ENCODE measurements at regions not wholly inside any gene's neighbourhood (a gene's known extent, or its start where the extent isn't known, plus 50 kb on each side); places are given as distances from the start of the nearest gene placed in this dataset.
"Not testable (repeated sequence)": the region's sequence is repeated elsewhere in the genome, so short reads cannot be mapped to it uniquely, and the experiment has no call there.

DNA sequence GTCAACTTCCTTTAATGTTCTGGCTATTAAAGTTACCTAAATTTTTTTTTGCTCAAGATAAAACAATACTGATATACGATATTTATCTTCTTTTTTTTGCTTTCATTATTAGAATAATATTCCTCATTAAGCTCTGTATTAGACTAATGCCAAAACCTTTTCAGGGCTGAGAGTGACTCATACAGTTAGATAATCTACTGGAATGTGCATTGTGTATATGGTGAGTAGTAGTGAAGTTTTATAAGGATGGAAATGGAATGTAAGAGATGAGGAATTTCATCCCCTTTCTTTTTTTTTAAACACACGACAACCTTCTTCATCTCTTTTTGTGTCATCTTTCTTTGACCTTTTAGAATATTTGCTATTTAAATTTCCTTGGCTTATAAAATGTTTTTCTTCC lies 268.6 kb downstream of the ISL1 start:
- no peak for DNase-seq (ENCODE audit: low read depth in 4 of 4, low spot score in 3 of 4)

DNA sequence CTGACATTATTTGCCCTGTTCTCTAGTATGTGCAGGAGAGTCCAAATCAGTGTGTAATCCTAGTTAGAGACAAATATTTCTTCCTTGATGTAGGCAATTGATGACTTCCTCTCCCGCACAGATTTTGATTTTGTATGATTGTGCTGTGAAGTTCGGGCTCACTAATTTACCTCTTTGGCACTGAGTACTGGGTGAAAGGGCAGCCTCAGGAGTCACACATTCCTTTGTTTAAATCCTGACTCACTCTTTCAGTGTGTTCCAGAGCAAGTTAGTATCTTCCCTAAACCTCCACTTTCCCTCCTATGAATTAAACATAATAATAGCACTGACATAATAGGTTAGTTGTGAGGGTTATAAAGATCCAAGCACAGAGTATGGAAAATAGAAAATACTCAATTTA lies 269.7 kb downstream of the ISL1 start:
- no peak for DNase-seq (ENCODE audit: low read depth in 4 of 4, low spot score in 3 of 4)

DNA sequence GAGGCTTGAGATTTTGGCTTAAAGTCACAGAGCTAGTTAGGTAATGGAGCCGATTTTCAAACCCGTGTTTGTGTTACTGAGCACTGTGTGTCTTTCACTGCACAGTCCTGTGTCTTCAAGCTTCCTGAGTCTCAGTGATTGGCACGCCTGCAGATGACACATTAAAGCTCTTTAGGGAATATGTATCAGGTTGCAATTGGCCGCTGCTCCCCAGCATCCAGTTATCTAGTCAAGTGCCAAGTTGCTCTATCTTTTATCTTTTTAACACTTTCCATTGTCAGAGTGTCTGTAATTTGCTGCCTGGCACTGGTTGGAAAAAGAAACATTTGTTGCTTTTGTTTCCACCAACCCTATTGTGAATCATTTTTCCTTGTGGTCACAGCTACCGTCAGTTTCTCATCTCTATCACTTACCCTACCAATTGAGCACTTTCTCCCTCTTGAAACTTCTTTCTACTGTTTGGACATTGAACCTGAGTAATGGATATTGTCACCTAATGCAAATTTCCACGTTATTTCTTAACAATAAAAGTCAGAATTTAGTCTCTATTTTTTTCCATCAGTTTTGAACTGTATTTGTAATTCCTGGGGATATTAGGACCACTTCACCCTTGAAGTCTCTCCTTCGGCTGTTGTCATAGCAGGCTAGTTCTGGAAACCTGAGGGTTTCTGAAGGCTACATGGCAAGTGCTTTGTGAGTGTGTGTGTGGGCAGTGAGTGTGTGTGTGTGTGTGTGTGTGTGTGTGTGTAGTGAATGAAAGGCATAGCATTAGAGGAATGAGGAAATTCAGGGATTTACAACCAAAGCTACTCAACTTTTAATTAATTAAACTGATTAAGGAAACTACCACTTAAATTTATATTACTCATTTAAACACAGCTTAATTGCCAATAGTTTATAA lies 274.3 kb downstream of the ISL1 start:
- no peak for DNase-seq (ENCODE audit: low read depth in 4 of 4, low spot score in 3 of 4)

DNA sequence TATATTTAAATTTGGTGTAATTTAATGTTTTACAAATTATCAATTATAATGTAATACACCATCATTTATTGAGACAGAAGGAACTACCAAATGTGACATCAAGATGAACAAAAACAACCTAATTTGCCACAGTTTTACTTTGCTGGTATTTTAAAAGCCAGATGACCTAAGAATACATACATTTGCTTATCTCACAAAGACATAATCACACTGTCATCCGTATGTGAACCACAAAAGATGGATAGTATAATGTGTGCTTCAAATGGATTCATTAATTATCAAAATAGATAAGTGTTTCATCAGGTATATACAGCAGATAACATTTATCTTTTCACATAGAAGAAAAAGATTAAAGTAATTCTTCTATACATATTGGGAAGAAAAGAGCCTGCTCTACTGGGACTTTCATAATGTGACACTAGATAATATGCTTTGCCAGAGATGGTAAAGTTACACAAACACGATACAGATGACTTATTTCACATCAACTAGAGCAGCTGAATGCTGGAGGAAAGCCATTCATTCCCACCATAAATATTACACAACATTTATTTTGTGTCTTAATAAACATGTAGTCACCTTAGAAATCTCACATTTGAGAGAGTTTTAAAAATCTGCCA lies 278.5 kb downstream of the ISL1 start:
- DNase-seq (ENCODE audit: low read depth in 4 of 4, low spot score in 3 of 4) = no peak

DNA sequence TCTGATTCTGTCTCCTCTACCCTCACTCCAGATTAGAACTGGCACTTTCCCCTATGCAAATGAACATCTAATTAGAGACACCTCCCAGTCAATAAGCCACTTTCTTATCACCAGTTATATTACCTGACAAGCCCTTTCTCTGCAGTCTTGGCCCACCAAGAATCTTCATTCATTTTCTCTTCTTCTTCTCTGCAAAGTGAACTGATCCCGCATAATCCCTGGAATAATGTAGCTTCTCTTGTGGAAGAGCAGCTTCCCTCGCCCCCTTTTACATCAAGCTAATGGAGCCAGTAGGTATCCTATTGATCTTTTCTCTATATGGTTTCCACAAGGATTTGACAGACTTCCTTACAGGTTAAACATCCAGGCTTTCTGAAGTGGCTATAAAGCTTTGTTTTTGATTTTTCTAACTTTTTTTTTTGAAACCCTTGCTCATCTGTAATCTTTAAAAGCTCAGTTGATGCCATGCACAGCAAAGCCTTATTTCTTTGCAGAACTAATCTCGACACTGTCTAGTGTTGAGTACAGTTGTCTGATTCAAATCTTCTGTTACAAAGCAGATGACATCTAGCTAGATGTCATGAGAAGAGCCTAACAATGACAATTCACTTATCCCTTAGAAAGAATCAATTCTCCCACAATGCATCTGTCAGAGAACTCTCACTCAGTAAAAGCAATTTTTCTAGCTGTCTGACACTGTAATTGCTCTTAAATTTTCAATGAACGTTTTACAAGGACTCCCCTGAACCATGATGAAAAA lies 281.4 kb downstream of the ISL1 start:
- DNase-seq (ENCODE audit: low read depth in 4 of 4, low spot score in 3 of 4) = no peak

DNA sequence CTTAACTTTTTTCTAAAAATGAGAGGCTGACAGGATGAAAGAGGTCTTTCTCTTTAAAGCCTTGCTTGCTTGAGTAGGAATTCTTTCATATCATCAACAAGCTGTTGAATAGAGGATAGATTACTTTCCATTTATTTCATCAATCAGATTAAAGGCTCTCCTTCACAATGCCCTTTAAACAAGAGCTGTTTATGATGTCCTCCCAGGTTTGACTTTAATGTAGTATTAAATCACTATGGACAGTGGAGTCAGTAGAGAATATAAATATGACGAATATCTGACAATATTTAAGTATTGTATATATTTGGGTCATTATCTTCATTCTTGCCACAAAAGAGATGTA lies 282.0 kb downstream of the ISL1 start:
- no peak for DNase-seq (ENCODE audit: low read depth in 4 of 4, low spot score in 3 of 4)

DNA sequence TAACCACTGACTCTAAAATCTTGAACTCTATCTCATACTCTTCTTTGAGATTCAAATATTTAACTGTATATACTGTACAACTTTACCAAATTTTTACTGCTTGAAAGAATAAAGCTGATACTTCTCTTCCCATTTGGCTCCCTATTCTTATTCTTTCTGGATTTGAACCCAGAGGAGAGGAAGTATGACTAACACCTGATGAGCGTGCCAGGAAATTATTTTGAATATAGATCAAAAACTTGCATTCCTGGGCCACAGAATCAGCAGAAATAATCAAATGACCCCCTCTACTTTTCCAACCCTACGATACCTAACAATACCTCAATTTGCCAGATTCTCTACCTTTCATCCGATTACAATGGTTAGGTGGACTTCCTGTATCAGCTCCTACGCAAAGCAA lies 285.8 kb downstream of the ISL1 start:
- no peak for DNase-seq (ENCODE audit: low read depth in 4 of 4, low spot score in 3 of 4)

DNA sequence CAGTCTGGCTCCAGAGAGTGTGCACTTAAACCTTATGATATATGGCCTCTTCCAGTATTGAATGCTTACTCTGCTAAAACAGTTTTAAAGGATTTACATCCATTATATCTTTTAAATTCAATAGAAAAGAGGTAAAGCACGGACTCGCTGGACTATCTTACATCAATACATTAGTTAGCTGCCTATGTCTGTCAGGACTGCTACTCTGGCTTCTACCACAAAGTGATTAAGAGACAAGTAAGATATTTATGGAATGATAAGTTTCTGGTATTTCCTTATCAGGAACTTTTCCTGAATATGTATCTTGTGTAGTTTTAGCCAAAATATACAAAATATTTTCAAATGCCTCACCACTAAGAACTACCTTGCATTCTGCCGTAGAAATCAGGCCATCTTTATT lies 295.1 kb downstream of the ISL1 start:
- no peak for DNase-seq (ENCODE audit: low read depth in 4 of 4, low spot score in 3 of 4)

DNA sequence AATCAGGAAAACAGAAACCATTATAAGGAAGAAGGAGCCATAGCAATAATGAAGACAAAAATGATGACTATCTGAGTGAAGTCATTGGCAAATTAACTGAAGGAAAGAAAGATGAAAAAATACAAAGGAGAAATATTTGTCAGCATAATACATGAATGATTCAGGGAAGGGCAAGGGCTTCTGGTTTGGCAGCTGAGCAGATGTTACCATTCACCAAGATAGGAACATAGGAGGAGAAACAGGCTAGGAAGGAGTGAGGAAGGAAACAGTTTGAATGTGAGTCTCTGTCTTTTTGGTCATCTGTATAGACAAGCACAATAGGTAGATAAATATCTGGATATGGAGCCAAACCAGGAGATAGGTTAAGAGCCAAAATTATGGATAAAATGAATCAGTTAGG lies 296.0 kb downstream of the ISL1 start:
- DNase-seq (ENCODE audit: low read depth in 4 of 4, low spot score in 3 of 4) = no peak

DNA sequence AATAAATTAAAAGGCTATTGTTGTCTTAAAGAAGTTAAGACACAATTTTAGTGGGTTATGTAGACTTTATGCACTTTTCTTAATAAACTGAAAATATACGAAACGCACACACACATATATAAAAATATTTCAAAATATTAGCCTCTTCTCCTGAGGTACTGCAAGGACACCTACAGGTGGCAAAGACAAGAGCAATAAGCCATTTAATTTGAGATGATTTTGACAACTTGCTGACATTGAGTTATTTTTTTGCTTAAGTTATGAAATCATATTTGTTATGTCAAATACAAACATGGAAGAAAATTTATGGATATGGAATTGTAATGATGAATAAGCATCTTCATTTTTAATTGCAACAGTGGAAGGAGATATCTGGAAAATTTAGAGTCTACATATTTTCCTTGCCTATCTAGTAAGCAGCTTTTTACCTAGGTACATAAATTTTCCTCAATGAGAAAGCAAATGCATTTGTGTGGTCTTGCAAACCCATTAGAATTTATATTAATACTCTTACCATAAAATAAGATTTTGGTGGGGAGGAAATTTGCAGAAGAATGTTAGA lies 301.6 kb downstream of the ISL1 start:
- no peak for DNase-seq (ENCODE audit: low read depth in 4 of 4, low spot score in 3 of 4)

DNA sequence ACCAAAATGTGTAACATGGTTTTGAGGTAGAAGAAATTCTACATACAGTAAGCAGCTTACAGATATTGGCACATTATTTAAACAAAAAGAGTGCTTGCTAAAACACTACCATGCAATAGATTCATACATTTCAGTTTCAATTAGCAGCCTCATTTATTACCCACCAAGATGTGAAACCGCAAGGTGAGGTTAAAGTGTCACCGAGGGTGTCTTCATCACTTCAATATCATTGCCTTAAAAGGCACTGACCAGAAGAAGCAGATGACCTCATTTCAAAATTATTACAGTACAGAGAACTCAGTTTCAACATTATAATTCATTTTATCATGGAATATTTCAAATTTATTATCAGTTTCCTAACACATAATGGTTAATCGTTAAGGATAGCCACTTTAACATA lies 302.2 kb downstream of the ISL1 start:
- DNase-seq (ENCODE audit: low read depth in 4 of 4, low spot score in 3 of 4) = no peak

DNA sequence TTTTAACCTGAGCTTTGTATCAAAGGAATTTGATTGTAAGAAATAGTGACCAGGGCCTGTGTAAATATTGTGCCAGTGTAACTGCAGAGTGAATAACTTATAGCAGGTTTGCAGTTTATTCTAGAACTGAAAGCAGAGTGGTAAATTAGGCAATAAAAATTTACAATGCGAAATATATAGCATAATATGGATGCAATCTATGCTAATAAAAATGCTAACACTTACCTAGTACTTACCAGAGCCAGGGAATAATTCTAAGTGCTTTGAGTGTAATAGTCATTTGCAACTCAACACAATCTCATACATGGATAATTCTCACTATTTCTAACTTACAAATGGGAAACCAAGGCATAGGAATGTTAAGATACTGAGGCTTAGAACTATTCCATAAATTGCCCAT lies 303.4 kb downstream of the ISL1 start:
- DNase-seq (ENCODE audit: low read depth in 4 of 4, low spot score in 3 of 4) = no peak

DNA sequence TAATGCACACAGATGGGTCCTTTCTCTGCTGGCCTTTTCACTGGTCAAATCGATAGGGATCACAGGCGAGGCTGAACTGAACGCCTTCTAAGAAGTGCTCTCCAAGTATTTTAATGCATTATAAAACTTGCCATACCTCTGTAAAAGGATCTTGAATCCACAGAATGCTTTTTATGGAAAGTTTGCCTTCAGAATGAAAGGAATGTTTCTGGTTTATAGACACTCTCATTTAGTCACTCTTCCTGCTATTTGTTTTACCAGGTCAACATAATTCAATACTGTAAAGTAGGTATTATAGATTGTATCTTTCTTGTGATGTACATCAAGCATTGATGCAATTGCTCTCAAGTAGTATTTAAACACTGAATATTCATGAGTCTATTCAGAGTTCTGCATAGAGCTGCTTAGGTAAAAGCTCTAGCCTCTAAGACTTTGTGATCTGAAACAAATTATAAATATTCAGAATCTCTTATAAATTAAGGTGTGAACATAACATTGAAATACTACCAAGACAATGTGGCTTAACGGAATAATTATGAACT lies 308.4 kb downstream of the ISL1 start:
- DNase-seq (ENCODE audit: low read depth in 4 of 4, low spot score in 3 of 4) = no peak

DNA sequence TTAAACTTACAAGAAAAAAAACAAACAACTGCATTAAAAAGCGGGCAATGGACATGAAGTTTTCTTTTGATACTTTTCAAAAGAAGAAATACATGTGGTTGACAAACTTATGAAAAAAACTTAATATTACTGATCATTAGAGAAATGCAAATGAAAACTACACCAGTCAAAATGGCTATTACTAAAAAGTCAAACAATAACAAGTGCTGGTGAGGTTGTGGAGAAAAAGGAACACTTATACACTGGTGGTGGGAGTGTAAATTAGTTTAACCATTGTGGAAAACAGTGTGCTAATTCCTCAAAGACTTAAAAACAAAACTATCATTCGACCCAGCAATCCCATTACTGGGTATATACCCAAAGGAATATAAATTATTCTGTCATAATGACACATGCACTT lies 311.6 kb downstream of the ISL1 start:
- DNase-seq (ENCODE audit: low read depth in 4 of 4, low spot score in 3 of 4) = no peak

DNA sequence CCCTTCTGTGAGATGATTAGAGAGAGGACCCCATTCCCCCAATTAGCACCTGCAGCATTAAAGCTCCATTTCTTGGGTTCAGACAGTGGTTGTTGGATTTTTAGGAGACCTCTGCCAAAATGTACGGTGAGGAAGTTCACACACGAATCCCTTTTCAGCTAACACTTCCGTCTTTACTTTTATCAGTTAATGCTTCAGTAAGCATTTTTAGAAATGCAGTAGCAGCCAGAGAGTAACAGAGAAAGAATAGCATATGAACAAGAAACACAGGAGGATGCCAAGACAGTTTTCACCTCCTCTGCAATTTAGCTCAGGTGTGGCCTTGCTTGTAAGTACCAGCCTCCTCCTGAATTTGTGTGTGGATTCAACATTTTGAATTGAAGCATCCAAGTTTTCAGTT lies 312.9 kb downstream of the ISL1 start:
- DNase-seq (ENCODE audit: low read depth in 4 of 4, low spot score in 3 of 4) = no peak

DNA sequence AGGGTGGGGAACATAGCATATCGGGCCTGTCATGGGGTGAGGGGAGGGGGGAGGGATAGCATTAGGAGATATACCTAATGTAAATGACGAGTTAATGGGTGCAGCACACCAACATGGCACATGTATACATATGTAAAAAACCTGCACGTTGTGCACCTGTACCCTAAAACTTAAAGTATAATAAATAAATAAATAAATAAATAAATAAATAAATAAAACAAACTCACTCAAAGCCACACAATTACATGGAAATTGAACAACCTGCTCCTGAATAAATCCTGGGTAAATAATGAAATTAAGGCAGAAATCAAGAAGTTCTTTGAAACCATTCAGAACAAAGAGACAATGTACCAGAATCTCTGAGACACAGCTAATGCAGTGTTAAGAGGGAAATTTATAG lies 318.8 kb downstream of the ISL1 start:
- not testable (repeated sequence) for DNase-seq (ENCODE audit: low read depth in 4 of 4, low spot score in 3 of 4)

DNA sequence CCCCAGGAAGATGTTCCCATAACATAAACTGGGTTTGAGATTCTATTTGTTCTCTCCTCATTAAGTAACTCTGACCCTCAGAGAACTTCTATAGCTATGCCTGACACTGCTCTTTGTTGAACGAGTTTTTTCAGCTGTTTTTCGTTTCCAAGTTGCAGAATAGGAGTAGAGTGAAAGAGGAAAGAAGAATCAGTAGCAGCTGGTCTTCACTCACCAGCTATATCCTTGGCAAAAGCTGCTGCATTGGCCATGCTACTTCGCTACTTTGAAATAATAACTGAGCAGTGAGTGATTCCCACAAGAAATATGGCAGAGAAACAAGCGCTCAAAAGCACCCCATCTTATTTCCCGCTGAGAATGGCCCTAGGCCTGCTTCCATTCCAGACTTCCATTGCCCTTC lies 329.0 kb downstream of the ISL1 start:
- DNase-seq (ENCODE audit: low read depth in 4 of 4, low spot score in 3 of 4) = no peak

DNA sequence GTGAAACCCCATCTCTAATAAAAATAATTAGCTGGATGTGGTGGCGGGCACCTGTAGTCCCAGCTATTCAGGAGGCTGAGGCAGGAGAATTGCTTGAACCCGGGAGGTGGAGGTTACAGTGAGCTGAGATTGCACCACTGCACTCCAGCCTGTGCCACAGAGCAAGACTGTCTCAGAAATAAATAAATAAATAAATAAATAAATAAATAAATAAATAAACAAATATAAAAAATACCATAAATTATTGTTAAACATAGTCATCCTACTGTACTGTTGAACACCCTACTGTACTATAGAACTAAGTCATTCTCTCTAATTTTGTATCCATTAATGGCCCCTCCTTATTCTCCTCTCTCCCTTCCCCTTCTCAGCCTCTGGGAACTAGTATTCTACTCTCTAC lies 332.2 kb downstream of the ISL1 start:
- not testable (repeated sequence) for DNase-seq (ENCODE audit: low read depth in 4 of 4, low spot score in 3 of 4)

DNA sequence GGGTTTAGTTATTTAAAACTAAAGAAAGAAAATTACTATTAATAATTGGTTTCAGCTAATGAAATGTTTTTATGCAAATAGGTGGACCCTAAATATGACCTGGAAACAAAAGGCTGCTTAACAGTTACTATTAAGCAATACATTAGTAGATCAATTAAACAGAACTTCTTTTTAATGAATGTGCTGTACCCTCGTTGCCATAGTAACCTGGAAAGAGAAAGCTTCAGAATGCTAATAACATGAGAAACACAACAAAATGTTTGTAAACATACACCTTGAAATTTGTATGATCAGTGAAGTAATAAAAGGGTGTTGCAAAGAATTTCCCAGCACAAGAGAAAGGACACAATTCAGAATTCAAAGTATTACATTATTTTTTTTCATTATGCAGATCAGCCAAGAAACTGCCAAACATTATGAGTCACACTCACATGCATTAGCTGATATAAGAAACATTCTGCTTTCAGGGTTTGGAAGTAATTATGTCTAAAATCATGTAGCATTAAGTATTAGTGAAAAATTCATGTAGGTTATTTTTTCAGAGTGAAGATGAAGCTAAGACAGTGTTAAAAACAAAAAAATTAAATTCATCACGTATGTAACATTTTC lies 348.3 kb downstream of the ISL1 start:
- DNase-seq (ENCODE audit: low read depth in 4 of 4, low spot score in 3 of 4) = no peak

DNA sequence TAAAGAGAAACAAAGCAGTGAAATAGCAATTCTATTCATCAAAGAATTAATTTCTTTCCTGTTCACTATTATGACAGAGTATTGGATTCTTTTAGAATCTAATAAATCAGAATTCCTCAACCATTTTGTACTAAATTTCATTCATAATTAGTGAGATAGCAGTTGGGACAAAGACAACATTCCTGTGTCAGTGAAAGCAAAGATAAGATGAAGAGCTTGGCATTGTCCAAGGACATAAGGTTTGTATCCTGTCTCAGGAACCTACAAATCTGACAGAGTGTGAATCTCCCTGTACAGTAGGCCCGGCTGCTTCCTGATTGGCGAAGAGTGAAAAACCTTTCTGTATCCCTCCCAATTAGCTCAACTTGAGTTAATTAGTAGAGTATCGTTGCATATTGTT lies 349.1 kb downstream of the ISL1 start:
- no peak for DNase-seq (ENCODE audit: low read depth in 4 of 4, low spot score in 3 of 4)

DNA sequence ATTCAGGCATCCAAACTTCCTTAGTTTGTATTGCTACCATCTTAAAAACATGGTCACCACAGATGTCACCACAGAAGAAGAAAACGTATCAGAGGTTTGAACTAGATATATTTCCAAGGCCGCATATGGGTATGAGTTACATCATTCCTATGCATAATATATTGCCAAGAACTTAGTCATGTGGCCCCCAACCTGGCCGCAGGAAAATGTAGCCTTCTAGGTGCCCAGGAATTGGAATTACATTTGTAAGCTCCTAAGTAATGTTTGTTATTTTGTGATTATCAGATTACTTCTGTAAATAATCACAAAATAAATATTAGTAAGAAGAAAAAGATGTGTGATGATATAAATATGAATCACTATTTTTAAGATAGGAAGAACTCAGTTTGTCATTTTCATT lies 351.4 kb downstream of the ISL1 start:
- no peak for DNase-seq (ENCODE audit: low read depth in 4 of 4, low spot score in 3 of 4)

Data from right renal pelvis (tissue), 4 donors.